Keratinocyte (primary cell): ENCODE measurements at regions not wholly inside any gene's neighbourhood (a gene's known extent, or its start where the extent isn't known, plus 50 kb on each side); places are given as distances from the start of the nearest gene placed in this dataset.

Experiments
- DNase-seq: peaks from one replicate; pipeline ENCODE4 v3.0.0-alpha.2; 2011; ENCODE audit warnings: low read depth, missing footprints, low spot score
- FAIRE-seq: peaks from 2 replicates; lab custom pipeline; 2011; peaks lifted over from hg19 to GRCh38; lab: Jason Lieb, UNC
- H2AFZ ChIP-seq: 2 replicates; pipeline ENCODE4 v1.6.0; 2012; ENCODE audit warnings: low read length, control low read depth, inconsistent platforms; ENCODE audit not compliant: control insufficient read depth
- H3K27ac ChIP-seq: 2 replicates; pipeline ENCODE4 v1.5.1; 2011; ENCODE audit warnings: low read length; ENCODE audit not compliant: control insufficient read depth, insufficient read depth
- H3K27me3 ChIP-seq: 3 replicates; pipeline ENCODE4 v1.6.0; 2011; ENCODE audit warnings: low read length; ENCODE audit not compliant: control insufficient read depth, insufficient read depth; ENCODE audit errors: extremely low read depth
- H3K36me3 ChIP-seq, 2 experiments: 2 replicates in 1 of 2; 3 replicates in 1 of 2; pipeline ENCODE4 v1.5.1; 2011; ENCODE audit warnings: low read length in 2 of 2, mild to moderate bottlenecking in 1 of 2; ENCODE audit not compliant: control insufficient read depth in 2 of 2, insufficient read depth in 2 of 2; ENCODE audit errors: extremely low read depth in 1 of 2
- H3K4me1 ChIP-seq: 3 replicates; pipeline ENCODE4 v1.5.1; 2011; ENCODE audit warnings: low read length; ENCODE audit not compliant: control insufficient read depth, insufficient read depth; ENCODE audit errors: extremely low read depth
- H3K4me2 ChIP-seq: 3 replicates; pipeline ENCODE4 v1.6.0; 2011; ENCODE audit warnings: low read depth, low read length; ENCODE audit not compliant: control insufficient read depth, insufficient read depth; ENCODE audit errors: extremely low read depth
- H3K4me3 ChIP-seq, 3 experiments: fragments of 200-600 bp in 1 of 3; sonication (generic) in 1 of 3; 2 replicates in 2 of 3; 3 replicates in 1 of 3; pipeline ENCODE4 v1.5.1; 2011 to 2016; ENCODE audit warnings: low read length in 3 of 3, mild to moderate bottlenecking in 3 of 3, control low read depth in 2 of 3, inconsistent platforms in 1 of 3, low read depth in 1 of 3, mixed read lengths in 1 of 3, mixed run types in 1 of 3, moderate library complexity in 1 of 3; ENCODE audit not compliant: control insufficient read depth in 2 of 3, insufficient read depth in 2 of 3; ENCODE audit errors: extremely low read depth in 1 of 3
- H3K79me2 ChIP-seq: 2 replicates; pipeline ENCODE4 v1.6.0; 2012; ENCODE audit warnings: low read length; ENCODE audit not compliant: control insufficient read depth, insufficient read depth
- H3K9ac ChIP-seq: 3 replicates; pipeline ENCODE4 v1.6.0; 2011; ENCODE audit warnings: low read length; ENCODE audit not compliant: control insufficient read depth, insufficient read depth; ENCODE audit errors: extremely low read depth
- H3K9me1 ChIP-seq: 3 replicates; pipeline ENCODE4 v1.6.0; 2011; ENCODE audit warnings: low read length; ENCODE audit not compliant: control insufficient read depth, insufficient read depth; ENCODE audit errors: extremely low read depth
- H3K9me3 ChIP-seq: 2 replicates; pipeline ENCODE4 v1.5.1; 2012; ENCODE audit warnings: low read depth, low read length; ENCODE audit not compliant: control insufficient read depth
- H4K20me1 ChIP-seq: 3 replicates; pipeline ENCODE4 v1.6.0; 2011; ENCODE audit warnings: low read length; ENCODE audit not compliant: control insufficient read depth, insufficient read depth; ENCODE audit errors: extremely low read depth
- CTCF ChIP-seq, 3 experiments: IDR thresholded peaks in 1 of 3; conservative IDR thresholded peaks in 1 of 3; optimal IDR thresholded peaks in 1 of 3; 2 replicates in 2 of 3; 3 replicates in 1 of 3; pipeline versions ENCODE3 to v1.5.1; 2011; ENCODE audit warnings: low read length in 3 of 3, mild to moderate bottlenecking in 3 of 3, moderate library complexity in 2 of 3, control low read depth in 1 of 3, inconsistent platforms in 1 of 3; ENCODE audit not compliant: insufficient read depth in 2 of 3; ENCODE audit errors: extremely low read depth in 1 of 3
- EZH2 ChIP-seq: IDR thresholded peaks from one replicate; pipeline ENCODE4 v1.6.1; 2012; ENCODE audit warnings: inconsistent platforms, mild to moderate bottlenecking, low read length, moderate library complexity
- dilution Hi-C: fragments of 300-500 bp; cut with MboI; formaldehyde crosslinking; loops from one replicate; pipeline ENCODE4 v1.7.0; 2020; ENCODE audit warnings: low sequenced_read_pairs; ENCODE audit not compliant: extremely low pct_ligation_motif_present

- Histone ChIP-seq H3K79me2 (peaks cover 78% of the 10 kb centered on the region), H3K9ac (no peak overlapping the region)
- dilution Hi-C loops, result no loop called here
Observed at GRCh38 chr17:77441130-77441920, 300.6 kb downstream of the SEC14L1 start.

GRCh38 chr17:77441940-77442339 is 301.2 kb downstream of the SEC14L1 start:
- H3K4me1 ChIP-seq, result peaks cover 15% of the 10 kb centered on the region
- TF ChIP-seq CTCF (optimal IDR thresholded peaks at IDR 0.05 in 1 of 3, IDR thresholded peaks at IDR 0.05 in 1 of 3, conservative IDR thresholded peaks at IDR 0.05 in 1 of 3; ENCODE audit: extremely low read depth in 1 of 3, insufficient read depth in 2 of 3, low read length in 3 of 3), result no peak
- TF ChIP-seq EZH2, result no peak
- H3K27ac ChIP-seq, result no peak overlapping the region
- no peaks in the 10 kb centered on the region for H3K27me3 ChIP-seq
- no peak overlapping the region for H2AFZ ChIP-seq
- H3K4me3 ChIP-seq, result no peak overlapping the region
- peaks cover 41% of the 10 kb centered on the region for H4K20me1 ChIP-seq
- no peaks in the 10 kb centered on the region for H3K9me3 ChIP-seq
- peaks cover 10 to 14% of the 10 kb centered on the region in 2 experiments for H3K36me3 ChIP-seq
- dilution Hi-C loops, result no loop called here
- DNase-seq (no peak), FAIRE-seq (no peak)
- H3K79me2 ChIP-seq, result peaks cover 72% of the 10 kb centered on the region
- H3K9me1 ChIP-seq, result peaks cover 2% of the 10 kb centered on the region
- no peak overlapping the region for H3K9ac ChIP-seq
- H3K4me2 ChIP-seq, result no peak overlapping the region

More at GRCh38 chr17:77441130-77441920, 300.6 kb downstream of the SEC14L1 start:
- Histone ChIP-seq H3K4me3 (no peak overlapping the region), H3K27me3 (no peaks in the 10 kb centered on the region), H3K27ac (no peak overlapping the region), H4K20me1 (peaks cover 45% of the 10 kb centered on the region), H3K36me3 (peaks cover 13 to 18% of the 10 kb centered on the region in 2 experiments), H3K4me2 (no peak overlapping the region), H2AFZ (no peak overlapping the region), H3K9me3 (no peaks in the 10 kb centered on the region), H3K9me1 (peaks cover 2% of the 10 kb centered on the region), H3K4me1 (peaks cover 18% of the 10 kb centered on the region)
- no peak for FAIRE-seq
- TF ChIP-seq EZH2 (no peak), CTCF (optimal IDR thresholded peaks at IDR 0.05 in 1 of 3, IDR thresholded peaks at IDR 0.05 in 1 of 3, conservative IDR thresholded peaks at IDR 0.05 in 1 of 3; ENCODE audit: extremely low read depth in 1 of 3, insufficient read depth in 2 of 3, low read length in 3 of 3) (no peak)
- no peak for DNase-seq
